GM13977 (cell line): ENCODE measurements at regions not wholly inside any gene's neighbourhood (a gene's known extent, or its start where the extent isn't known, plus 50 kb on each side); places are given as distances from the start of the nearest gene placed in this dataset.

Experiments
- DNase-seq: peaks from one replicate; pipeline ENCODE4 v3.0.0; 2012; ENCODE audit warnings: low spot score
- in situ Hi-C: fragments of 300-500 bp; cut with MboI; formaldehyde crosslinking; loops from one replicate; pipeline ENCODE4 v1.12.0; 2022; ENCODE audit warnings: low sequenced_read_pairs, low pct_unique_long_range_greater_than_20kb, mixed read lengths, inconsistent platforms; ENCODE audit not compliant: unreplicated experiment
- TF ChIP-seq, protein P1 (sequence below): IDR thresholded peaks from 2 replicates; pipeline ENCODE4 v1.5.1; 2012; ENCODE audit warnings: mild to moderate bottlenecking, control low read depth; ENCODE audit not compliant: insufficient read depth; ENCODE audit errors: extremely low read depth, missing control alignments

DNA sequence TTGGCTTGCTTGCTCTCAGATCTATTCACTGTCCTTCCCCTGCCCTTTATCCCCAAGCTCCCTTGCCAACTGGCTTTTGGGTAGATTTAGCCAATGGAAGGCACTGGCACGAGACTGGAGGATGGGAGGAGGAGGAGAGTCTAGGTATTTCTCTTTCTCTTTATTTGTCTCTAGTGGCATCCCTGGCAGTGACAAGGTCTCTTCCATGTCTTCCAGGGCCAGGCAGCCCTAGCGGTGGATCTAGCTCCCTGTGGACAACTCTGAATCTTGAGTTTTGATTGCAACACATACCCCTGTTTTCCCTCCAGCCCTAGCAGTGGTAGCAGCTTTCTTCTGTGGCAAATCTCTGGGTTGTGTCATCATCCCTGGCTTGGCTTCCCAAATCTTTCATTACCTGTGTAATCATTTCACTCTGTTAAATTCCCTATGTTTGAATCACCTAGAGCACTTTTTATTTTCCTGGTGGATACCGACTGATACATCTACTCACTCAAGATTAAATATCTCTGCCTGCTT lies 171.1 kb upstream of the IRX6 start:
- in situ Hi-C loops = no loop called here
- TF ChIP-seq, protein P1, sequence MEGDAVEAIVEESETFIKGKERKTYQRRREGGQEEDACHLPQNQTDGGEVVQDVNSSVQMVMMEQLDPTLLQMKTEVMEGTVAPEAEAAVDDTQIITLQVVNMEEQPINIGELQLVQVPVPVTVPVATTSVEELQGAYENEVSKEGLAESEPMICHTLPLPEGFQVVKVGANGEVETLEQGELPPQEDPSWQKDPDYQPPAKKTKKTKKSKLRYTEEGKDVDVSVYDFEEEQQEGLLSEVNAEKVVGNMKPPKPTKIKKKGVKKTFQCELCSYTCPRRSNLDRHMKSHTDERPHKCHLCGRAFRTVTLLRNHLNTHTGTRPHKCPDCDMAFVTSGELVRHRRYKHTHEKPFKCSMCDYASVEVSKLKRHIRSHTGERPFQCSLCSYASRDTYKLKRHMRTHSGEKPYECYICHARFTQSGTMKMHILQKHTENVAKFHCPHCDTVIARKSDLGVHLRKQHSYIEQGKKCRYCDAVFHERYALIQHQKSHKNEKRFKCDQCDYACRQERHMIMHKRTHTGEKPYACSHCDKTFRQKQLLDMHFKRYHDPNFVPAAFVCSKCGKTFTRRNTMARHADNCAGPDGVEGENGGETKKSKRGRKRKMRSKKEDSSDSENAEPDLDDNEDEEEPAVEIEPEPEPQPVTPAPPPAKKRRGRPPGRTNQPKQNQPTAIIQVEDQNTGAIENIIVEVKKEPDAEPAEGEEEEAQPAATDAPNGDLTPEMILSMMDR = no peak

GRCh38 chr16:55154262-55154661 lies 169.7 kb upstream of the IRX6 start:
- in situ Hi-C loops = no loop called here
- TF ChIP-seq, protein P1 = no peak
- DNase-seq = no peak

More for the DNA sequence above, 171.1 kb upstream of the IRX6 start:
- no peak for DNase-seq

- no peak for DNase-seq
- TF ChIP-seq, protein P1 = no peak
- in situ Hi-C loops = no loop called here
Observed at GRCh38 chr16:55154956-55155355, 169.0 kb upstream of the IRX6 start.

- TF ChIP-seq, protein P1 = no peak
- in situ Hi-C loops = no loop called here
- no peak for DNase-seq
Observed at GRCh38 chr16:55155815-55156214, 168.2 kb upstream of the IRX6 start.

DNA sequence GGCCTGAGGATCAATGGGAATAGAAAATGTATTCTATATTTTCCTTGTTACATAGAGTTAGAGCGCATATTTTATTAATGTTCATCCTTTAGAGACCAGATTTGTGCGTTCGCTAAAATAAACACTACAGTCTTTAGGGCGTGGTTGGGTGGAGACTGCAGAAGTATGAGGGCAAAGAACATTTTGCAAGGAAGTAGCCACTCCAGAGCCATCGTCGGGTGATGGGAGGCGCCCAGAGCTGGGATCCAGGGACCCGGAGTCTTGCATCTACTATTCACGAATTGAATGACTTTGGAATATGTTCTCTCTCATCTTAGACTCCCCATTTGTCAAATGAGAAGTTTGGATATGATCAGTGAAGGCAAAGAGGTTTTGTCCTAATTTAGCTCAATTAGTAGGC lies 154.2 kb upstream of the IRX6 start:
- DNase-seq = no peak
- TF ChIP-seq, protein P1 = no peak
- in situ Hi-C loops = no loop called here

- no peak for DNase-seq
- TF ChIP-seq, protein P1 = no peak
- in situ Hi-C loops = no loop called here
Observed at GRCh38 chr16:55171241-55171640, 152.8 kb upstream of the IRX6 start.

DNA sequence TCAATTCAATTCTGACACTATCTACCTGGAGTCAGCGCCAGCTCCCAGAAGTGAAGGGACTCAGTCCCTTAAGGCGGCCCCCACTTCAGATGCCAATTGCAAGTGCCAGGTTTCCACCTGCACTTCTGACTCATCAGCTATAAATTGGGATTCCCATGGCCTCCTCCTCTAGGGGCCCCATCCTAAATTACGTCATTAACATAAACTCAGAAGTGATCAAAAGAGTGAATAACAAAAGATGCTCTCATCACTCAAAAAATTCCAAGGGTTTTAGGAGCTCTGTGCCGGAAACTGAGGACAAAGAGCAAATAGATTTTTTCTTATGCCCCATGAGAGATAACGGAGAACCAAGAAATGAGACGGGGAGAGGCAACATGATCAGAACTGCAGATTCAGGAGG lies 148.6 kb upstream of the IRX6 start:
- in situ Hi-C loops = no loop called here
- TF ChIP-seq, protein P1 = no peak
- DNase-seq = no peak
